ENCODE measurements at regions not wholly inside any gene's neighbourhood (a gene's known extent, or its start where the extent isn't known, plus 50 kb on each side); places are given as distances from the start of the nearest gene placed in this dataset.

- TF ChIP-seq CTCF (IDR thresholded peaks at IDR 0.05; ENCODE audit: low read depth, low read length) (no peak), EZH2phosphoT487 (IDR thresholded peaks at IDR 0.05; ENCODE audit: low read depth) (no peak)
Observed at GRCh38 chr6:68364271-68364805, 270.7 kb upstream of the ADGRB3 start.
